ENCODE measurements at regions not wholly inside any gene's neighbourhood (a gene's known extent, or its start where the extent isn't known, plus 50 kb on each side); places are given as distances from the start of the nearest gene placed in this dataset.
"Not testable (repeated sequence)": the region's sequence is repeated elsewhere in the genome, so short reads cannot be mapped to it uniquely, and the experiment has no call there.

GRCh38 chr5:12645582-12645981 lies 741.3 kb upstream of the CTNND2 start:
- no peak for DNase-seq

GRCh38 chr5:12636209-12636608 lies 732.0 kb upstream of the CTNND2 start:
- no peak for DNase-seq

GRCh38 chr5:12626556-12626955 lies 722.3 kb upstream of the CTNND2 start:
- no peak for DNase-seq

- no peak for DNase-seq
Measured at GRCh38 chr5:12625667-12626263, 721.5 kb upstream of the CTNND2 start.

- no peak for DNase-seq
Measured at GRCh38 chr5:12624776-12625560, 720.7 kb upstream of the CTNND2 start.

- DNase-seq: no peak
Measured at GRCh38 chr5:12623408-12623807, 719.2 kb upstream of the CTNND2 start.

- DNase-seq: no peak
Measured at GRCh38 chr5:12616093-12616492, 711.8 kb upstream of the CTNND2 start.

GRCh38 chr5:12615141-12615820 lies 711.0 kb upstream of the CTNND2 start:
- DNase-seq: no peak

GRCh38 chr5:12614608-12615007 lies 710.4 kb upstream of the CTNND2 start:
- DNase-seq: no peak

- no peak for DNase-seq
Measured at GRCh38 chr5:12611132-12611531, 706.9 kb upstream of the CTNND2 start.

- DNase-seq: not testable (repeated sequence)
Measured at GRCh38 chr5:12607817-12608216, 703.6 kb upstream of the CTNND2 start.

GRCh38 chr5:12592228-12592627 lies 688.0 kb upstream of the CTNND2 start:
- no peak for DNase-seq

GRCh38 chr5:12586406-12586805 lies 682.2 kb upstream of the CTNND2 start:
- DNase-seq: no peak

- DNase-seq: not testable (repeated sequence)
Measured at GRCh38 chr5:12578803-12579202, 674.6 kb upstream of the CTNND2 start.

GRCh38 chr5:12576953-12577352 lies 672.7 kb upstream of the CTNND2 start:
- DNase-seq: not testable (repeated sequence)

- not testable (repeated sequence) for DNase-seq
Measured at GRCh38 chr5:12574298-12575093, 670.2 kb upstream of the CTNND2 start.

GRCh38 chr5:12573916-12574297 lies 669.7 kb upstream of the CTNND2 start:
- DNase-seq: not testable (repeated sequence)

GRCh38 chr5:12570688-12571087 lies 666.4 kb upstream of the CTNND2 start:
- no peak for DNase-seq

GRCh38 chr5:12566441-12566840 lies 662.2 kb upstream of the CTNND2 start:
- DNase-seq: no peak

- no peak for DNase-seq
Measured at GRCh38 chr5:12557012-12557411, 652.8 kb upstream of the CTNND2 start.

GRCh38 chr5:12526113-12526512 lies 621.9 kb upstream of the CTNND2 start:
- no peak for DNase-seq

- no peak for DNase-seq
Measured at GRCh38 chr5:12522116-12522515, 617.9 kb upstream of the CTNND2 start.

- DNase-seq: not testable (repeated sequence)
Measured at GRCh38 chr5:12504983-12505382, 600.7 kb upstream of the CTNND2 start.

Data from fibroblast of skin of back (primary cell).